ENCODE measurements at regions not wholly inside any gene's neighbourhood (a gene's known extent, or its start where the extent isn't known, plus 50 kb on each side); places are given as distances from the start of the nearest gene placed in this dataset.

GRCh38 chr3:24837601-24838000 is 343.0 kb upstream of the THRB start:
- Histone ChIP-seq H3K27ac (no peak overlapping the region), H3K4me1 (no peaks in the 10 kb centered on the region), H3K4me3 (no peak overlapping the region), H3K4me2 (no peak overlapping the region), H3K9me3 (no peaks in the 10 kb centered on the region)
- POLR2A ChIA-PET: no interaction called here
- CTCF ChIA-PET: no interaction called here
- FAIRE-seq: no peak
- ATAC-seq: no peak
- TF ChIP-seq ZSCAN20 (CRISPR knock-in tag; IDR thresholded peaks at IDR 0.05): no peak
- TF ChIP-seq FOSB (CRISPR knock-in tag; IDR thresholded peaks at IDR 0.05): no peak
- no peak for TF ChIP-seq GATA3 (IDR thresholded peaks at IDR 0.05; ENCODE audit: borderline replicate concordance)
- TF ChIP-seq ESRRA (IDR thresholded peaks at IDR 0.05; ENCODE audit: borderline replicate concordance, low read length): no peak
- TF ChIP-seq TFCP2L1 (CRISPR knock-in tag; IDR thresholded peaks at IDR 0.05): no peak
- no peak for TF ChIP-seq ELK1 (IDR thresholded peaks at IDR 0.05; ENCODE audit: low read depth, low read length)
- TF ChIP-seq, protein P1, sequence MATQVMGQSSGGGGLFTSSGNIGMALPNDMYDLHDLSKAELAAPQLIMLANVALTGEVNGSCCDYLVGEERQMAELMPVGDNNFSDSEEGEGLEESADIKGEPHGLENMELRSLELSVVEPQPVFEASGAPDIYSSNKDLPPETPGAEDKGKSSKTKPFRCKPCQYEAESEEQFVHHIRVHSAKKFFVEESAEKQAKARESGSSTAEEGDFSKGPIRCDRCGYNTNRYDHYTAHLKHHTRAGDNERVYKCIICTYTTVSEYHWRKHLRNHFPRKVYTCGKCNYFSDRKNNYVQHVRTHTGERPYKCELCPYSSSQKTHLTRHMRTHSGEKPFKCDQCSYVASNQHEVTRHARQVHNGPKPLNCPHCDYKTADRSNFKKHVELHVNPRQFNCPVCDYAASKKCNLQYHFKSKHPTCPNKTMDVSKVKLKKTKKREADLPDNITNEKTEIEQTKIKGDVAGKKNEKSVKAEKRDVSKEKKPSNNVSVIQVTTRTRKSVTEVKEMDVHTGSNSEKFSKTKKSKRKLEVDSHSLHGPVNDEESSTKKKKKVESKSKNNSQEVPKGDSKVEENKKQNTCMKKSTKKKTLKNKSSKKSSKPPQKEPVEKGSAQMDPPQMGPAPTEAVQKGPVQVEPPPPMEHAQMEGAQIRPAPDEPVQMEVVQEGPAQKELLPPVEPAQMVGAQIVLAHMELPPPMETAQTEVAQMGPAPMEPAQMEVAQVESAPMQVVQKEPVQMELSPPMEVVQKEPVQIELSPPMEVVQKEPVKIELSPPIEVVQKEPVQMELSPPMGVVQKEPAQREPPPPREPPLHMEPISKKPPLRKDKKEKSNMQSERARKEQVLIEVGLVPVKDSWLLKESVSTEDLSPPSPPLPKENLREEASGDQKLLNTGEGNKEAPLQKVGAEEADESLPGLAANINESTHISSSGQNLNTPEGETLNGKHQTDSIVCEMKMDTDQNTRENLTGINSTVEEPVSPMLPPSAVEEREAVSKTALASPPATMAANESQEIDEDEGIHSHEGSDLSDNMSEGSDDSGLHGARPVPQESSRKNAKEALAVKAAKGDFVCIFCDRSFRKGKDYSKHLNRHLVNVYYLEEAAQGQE (IDR thresholded peaks at IDR 0.05): no peak
- TF ChIP-seq, protein P2, sequence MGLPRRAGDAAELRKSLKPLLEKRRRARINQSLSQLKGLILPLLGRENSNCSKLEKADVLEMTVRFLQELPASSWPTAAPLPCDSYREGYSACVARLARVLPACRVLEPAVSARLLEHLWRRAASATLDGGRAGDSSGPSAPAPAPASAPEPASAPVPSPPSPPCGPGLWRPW (IDR thresholded peaks at IDR 0.05): no peak
- TF ChIP-seq MAFK (IDR thresholded peaks at IDR 0.05; ENCODE audit: partially characterized antibody): no peak
- no peak for TF ChIP-seq FOSL2 (IDR thresholded peaks at IDR 0.05)
- no peak for TF ChIP-seq FOSL2 (CRISPR knock-in tag; IDR thresholded peaks at IDR 0.05)
- TF ChIP-seq CBX2 (IDR thresholded peaks at IDR 0.05; ENCODE audit: borderline replicate concordance, low read depth): no peak
- no peak for TF ChIP-seq FOXS1 (CRISPR knock-in tag; IDR thresholded peaks at IDR 0.05)
- no peak for TF ChIP-seq USF2 (IDR thresholded peaks at IDR 0.05)
- no peak for TF ChIP-seq ZFP36 (IDR thresholded peaks at IDR 0.05; ENCODE audit: borderline replicate concordance, partially characterized antibody)
- TF ChIP-seq EP300 (IDR thresholded peaks at IDR 0.05): no peak
- TF ChIP-seq POLR2A (IDR thresholded peaks at IDR 0.05; ENCODE audit: low read length): no peak
- 22% methylated on average over 3 of the region's 3 CpGs for WGBS (ENCODE audit: missing lambda C conversion rate)
- DNase-seq (ENCODE audit: low read depth in 1 of 2, low spot score in 1 of 2): no peak

DNA sequence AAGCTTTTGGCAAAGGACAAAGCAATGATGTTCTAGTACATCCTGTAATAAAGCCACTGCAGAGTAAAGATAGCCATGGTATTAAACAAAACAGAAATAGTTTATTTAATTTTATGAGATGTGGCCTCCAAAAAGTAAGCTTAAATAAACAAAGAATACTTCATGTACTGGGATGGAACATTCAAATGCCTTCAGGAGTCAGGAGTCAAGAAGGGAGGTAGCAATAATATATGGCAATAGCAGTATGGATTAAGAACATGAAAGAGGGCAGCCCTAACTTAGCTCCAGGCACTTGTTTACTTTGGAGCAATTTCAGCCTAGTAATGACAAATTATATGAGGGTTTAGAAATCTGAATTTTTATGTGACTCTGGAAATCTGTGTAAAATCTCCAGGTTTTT is 343.9 kb upstream of the THRB start:
- ChIA-PET POLR2A (no interaction called here), CTCF (no interaction called here)
- H3K4me1 ChIP-seq: no peaks in the 10 kb centered on the region
- no peak overlapping the region for H3K4me2 ChIP-seq
- no peak for DNase-seq (ENCODE audit: low read depth in 1 of 2, low spot score in 1 of 2)
- no peak overlapping the region for H3K27ac ChIP-seq
- no peak for ATAC-seq
- no peak for FAIRE-seq
- H3K9me3 ChIP-seq: no peaks in the 10 kb centered on the region
- H3K4me3 ChIP-seq: no peak overlapping the region
- TF ChIP-seq ZNF302 (CRISPR knock-in tag; IDR thresholded peaks at IDR 0.05): no peak
- no peak for TF ChIP-seq FOXS1 (CRISPR knock-in tag; IDR thresholded peaks at IDR 0.05)
- TF ChIP-seq CTCF (IDR thresholded peaks at IDR 0.05): no peak
- TF ChIP-seq PHF8 (IDR thresholded peaks at IDR 0.05; ENCODE audit: borderline replicate concordance, low read depth): no peak
- TF ChIP-seq TP53 (CRISPR knock-in tag; IDR thresholded peaks at IDR 0.05): no peak
- no peak for TF ChIP-seq POLR2AphosphoS2 (conservative IDR thresholded peaks at IDR 0.05; ENCODE audit: low read length)
- no peak for TF ChIP-seq ZSCAN20 (CRISPR knock-in tag; IDR thresholded peaks at IDR 0.05)
- TF ChIP-seq FOSB (CRISPR knock-in tag; IDR thresholded peaks at IDR 0.05): no peak
- no peak for TF ChIP-seq SMC3 (IDR thresholded peaks at IDR 0.05)
- no peak for TF ChIP-seq ATOH8 (CRISPR knock-in tag; IDR thresholded peaks at IDR 0.05; ENCODE audit: low read depth)
- TF ChIP-seq CHD4 (IDR thresholded peaks at IDR 0.05; ENCODE audit: borderline replicate concordance): no peak
- TF ChIP-seq BCL3 (IDR thresholded peaks at IDR 0.05): no peak
- TF ChIP-seq EP300 (IDR thresholded peaks at IDR 0.05): no peak
- TF ChIP-seq, protein P3, sequence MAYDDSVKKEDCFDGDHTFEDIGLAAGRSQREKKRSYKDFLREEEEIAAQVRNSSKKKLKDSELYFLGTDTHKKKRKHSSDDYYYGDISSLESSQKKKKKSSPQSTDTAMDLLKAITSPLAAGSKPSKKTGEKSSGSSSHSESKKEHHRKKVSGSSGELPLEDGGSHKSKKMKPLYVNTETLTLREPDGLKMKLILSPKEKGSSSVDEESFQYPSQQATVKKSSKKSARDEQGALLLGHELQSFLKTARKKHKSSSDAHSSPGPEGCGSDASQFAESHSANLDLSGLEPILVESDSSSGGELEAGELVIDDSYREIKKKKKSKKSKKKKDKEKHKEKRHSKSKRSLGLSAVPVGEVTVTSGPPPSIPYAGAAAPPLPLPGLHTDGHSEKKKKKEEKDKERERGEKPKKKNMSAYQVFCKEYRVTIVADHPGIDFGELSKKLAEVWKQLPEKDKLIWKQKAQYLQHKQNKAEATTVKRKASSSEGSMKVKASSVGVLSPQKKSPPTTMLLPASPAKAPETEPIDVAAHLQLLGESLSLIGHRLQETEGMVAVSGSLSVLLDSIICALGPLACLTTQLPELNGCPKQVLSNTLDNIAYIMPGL (CRISPR knock-in tag; IDR thresholded peaks at IDR 0.05; ENCODE audit: borderline replicate concordance): no peak
